ENCODE measurements at regions not wholly inside any gene's neighbourhood (a gene's known extent, or its start where the extent isn't known, plus 50 kb on each side); places are given as distances from the start of the nearest gene placed in this dataset.

GRCh38 chr4:89599026-89599425, 237.9 kb downstream of the SNCA start:
- no peak overlapping the region for H3K27ac ChIP-seq (ENCODE audit: low read depth, low read length)
- peaks cover 17% of the 10 kb centered on the region for H3K27me3 ChIP-seq (ENCODE audit: insufficient read depth, low read length)
- H3K79me2 ChIP-seq (ENCODE audit: control insufficient read depth, insufficient read depth, low read length, unreplicated experiment) = no peaks in the 10 kb centered on the region
- no peak overlapping the region for H3K4me3 ChIP-seq (ENCODE audit: low read depth, low read length)
- H3K36me3 ChIP-seq (ENCODE audit: insufficient read depth, low read length) = no peaks in the 10 kb centered on the region
- no peaks in the 10 kb centered on the region for H3K4me1 ChIP-seq (ENCODE audit: control insufficient read depth, insufficient read depth, low read length, unreplicated experiment)
- H2AFZ ChIP-seq (ENCODE audit: low read length, unreplicated experiment) = no peak overlapping the region

GRCh38 chr4:89598602-89599001, 238.4 kb downstream of the SNCA start:
- Histone ChIP-seq H3K36me3 (ENCODE audit: insufficient read depth, low read length) (no peaks in the 10 kb centered on the region), H2AFZ (ENCODE audit: low read length, unreplicated experiment) (no peak overlapping the region), H3K79me2 (ENCODE audit: control insufficient read depth, insufficient read depth, low read length, unreplicated experiment) (no peaks in the 10 kb centered on the region), H3K4me1 (ENCODE audit: control insufficient read depth, insufficient read depth, low read length, unreplicated experiment) (no peaks in the 10 kb centered on the region), H3K4me3 (ENCODE audit: low read depth, low read length) (no peak overlapping the region), H3K27me3 (ENCODE audit: insufficient read depth, low read length) (peaks cover 17% of the 10 kb centered on the region), H3K27ac (ENCODE audit: low read depth, low read length) (no peak overlapping the region)

GRCh38 chr4:89595125-89595789, 241.7 kb downstream of the SNCA start:
- H3K79me2 ChIP-seq (ENCODE audit: control insufficient read depth, insufficient read depth, low read length, unreplicated experiment) = no peaks in the 10 kb centered on the region
- 0 out of 2 replicates have a peak, but pooled peaks cover 4% of the 10 kb centered on the region for H3K27me3 ChIP-seq (ENCODE audit: insufficient read depth, low read length)
- H3K27ac ChIP-seq (ENCODE audit: low read depth, low read length) = no peak overlapping the region
- H3K4me3 ChIP-seq (ENCODE audit: low read depth, low read length) = no peak overlapping the region
- no peaks in the 10 kb centered on the region for H3K36me3 ChIP-seq (ENCODE audit: insufficient read depth, low read length)
- no peak overlapping the region for H2AFZ ChIP-seq (ENCODE audit: low read length, unreplicated experiment)
- H3K4me1 ChIP-seq (ENCODE audit: control insufficient read depth, insufficient read depth, low read length, unreplicated experiment) = no peaks in the 10 kb centered on the region

- Histone ChIP-seq H2AFZ (ENCODE audit: low read length, unreplicated experiment) (no peak overlapping the region), H3K79me2 (ENCODE audit: control insufficient read depth, insufficient read depth, low read length, unreplicated experiment) (no peaks in the 10 kb centered on the region), H3K27me3 (ENCODE audit: insufficient read depth, low read length) (peaks cover 3% of the 10 kb centered on the region; the same call in 1 of the 2 replicates), H3K27ac (ENCODE audit: low read depth, low read length) (no peak overlapping the region), H3K36me3 (ENCODE audit: insufficient read depth, low read length) (no peaks in the 10 kb centered on the region), H3K4me1 (ENCODE audit: control insufficient read depth, insufficient read depth, low read length, unreplicated experiment) (no peaks in the 10 kb centered on the region), H3K4me3 (ENCODE audit: low read depth, low read length) (no peak overlapping the region)
These were observed 246.8 kb downstream of the SNCA start for GRCh38 chr4:89590128-89590527.

GRCh38 chr4:89588421-89588820, 248.5 kb downstream of the SNCA start:
- Histone ChIP-seq H3K4me3 (ENCODE audit: low read depth, low read length) (no peak overlapping the region), H3K79me2 (ENCODE audit: control insufficient read depth, insufficient read depth, low read length, unreplicated experiment) (no peaks in the 10 kb centered on the region), H3K27me3 (ENCODE audit: insufficient read depth, low read length) (peaks cover 7% of the 10 kb centered on the region; the same call in 1 of the 2 replicates), H3K36me3 (ENCODE audit: insufficient read depth, low read length) (no peaks in the 10 kb centered on the region), H2AFZ (ENCODE audit: low read length, unreplicated experiment) (no peak overlapping the region), H3K27ac (ENCODE audit: low read depth, low read length) (no peak overlapping the region), H3K4me1 (ENCODE audit: control insufficient read depth, insufficient read depth, low read length, unreplicated experiment) (no peaks in the 10 kb centered on the region)

- H2AFZ ChIP-seq (ENCODE audit: low read length, unreplicated experiment) = no peak overlapping the region
- H3K36me3 ChIP-seq (ENCODE audit: insufficient read depth, low read length) = no peaks in the 10 kb centered on the region
- H3K4me1 ChIP-seq (ENCODE audit: control insufficient read depth, insufficient read depth, low read length, unreplicated experiment) = no peaks in the 10 kb centered on the region
- peaks cover 7% of the 10 kb centered on the region; the same call in 1 of the 2 replicates for H3K27me3 ChIP-seq (ENCODE audit: insufficient read depth, low read length)
- no peaks in the 10 kb centered on the region for H3K79me2 ChIP-seq (ENCODE audit: control insufficient read depth, insufficient read depth, low read length, unreplicated experiment)
- no peak overlapping the region for H3K4me3 ChIP-seq (ENCODE audit: low read depth, low read length)
- no peak overlapping the region for H3K27ac ChIP-seq (ENCODE audit: low read depth, low read length)
These were observed 249.6 kb downstream of the SNCA start for GRCh38 chr4:89587364-89587763.

GRCh38 chr4:89586864-89587263, 250.1 kb downstream of the SNCA start:
- no peak overlapping the region for H3K27ac ChIP-seq (ENCODE audit: low read depth, low read length)
- H3K4me3 ChIP-seq (ENCODE audit: low read depth, low read length) = no peak overlapping the region
- no peaks in the 10 kb centered on the region for H3K79me2 ChIP-seq (ENCODE audit: control insufficient read depth, insufficient read depth, low read length, unreplicated experiment)
- H3K27me3 ChIP-seq (ENCODE audit: insufficient read depth, low read length) = peaks cover 7% of the 10 kb centered on the region; the same call in 1 of the 2 replicates
- no peaks in the 10 kb centered on the region for H3K36me3 ChIP-seq (ENCODE audit: insufficient read depth, low read length)
- no peaks in the 10 kb centered on the region for H3K4me1 ChIP-seq (ENCODE audit: control insufficient read depth, insufficient read depth, low read length, unreplicated experiment)
- no peak overlapping the region for H2AFZ ChIP-seq (ENCODE audit: low read length, unreplicated experiment)

GRCh38 chr4:89586318-89586717, 250.6 kb downstream of the SNCA start:
- Histone ChIP-seq H3K27ac (ENCODE audit: low read depth, low read length) (no peak overlapping the region), H3K4me1 (ENCODE audit: control insufficient read depth, insufficient read depth, low read length, unreplicated experiment) (no peaks in the 10 kb centered on the region), H3K27me3 (ENCODE audit: insufficient read depth, low read length) (peaks cover 7% of the 10 kb centered on the region; the same call in 1 of the 2 replicates), H3K79me2 (ENCODE audit: control insufficient read depth, insufficient read depth, low read length, unreplicated experiment) (no peaks in the 10 kb centered on the region), H3K36me3 (ENCODE audit: insufficient read depth, low read length) (no peaks in the 10 kb centered on the region), H2AFZ (ENCODE audit: low read length, unreplicated experiment) (no peak overlapping the region), H3K4me3 (ENCODE audit: low read depth, low read length) (no peak overlapping the region)

GRCh38 chr4:89582756-89583505, 254.0 kb downstream of the SNCA start:
- Histone ChIP-seq H3K4me1 (ENCODE audit: control insufficient read depth, insufficient read depth, low read length, unreplicated experiment) (no peaks in the 10 kb centered on the region), H3K27me3 (ENCODE audit: insufficient read depth, low read length) (0 out of 2 replicates have a peak, but pooled peaks cover 4% of the 10 kb centered on the region), H3K36me3 (ENCODE audit: insufficient read depth, low read length) (no peaks in the 10 kb centered on the region), H3K79me2 (ENCODE audit: control insufficient read depth, insufficient read depth, low read length, unreplicated experiment) (no peaks in the 10 kb centered on the region), H3K4me3 (ENCODE audit: low read depth, low read length) (no peak overlapping the region), H2AFZ (ENCODE audit: low read length, unreplicated experiment) (no peak overlapping the region), H3K27ac (ENCODE audit: low read depth, low read length) (no peak overlapping the region)

- Histone ChIP-seq H2AFZ (ENCODE audit: low read length, unreplicated experiment) (no peak overlapping the region), H3K27ac (ENCODE audit: low read depth, low read length) (no peak overlapping the region), H3K4me3 (ENCODE audit: low read depth, low read length) (no peak overlapping the region), H3K27me3 (ENCODE audit: insufficient read depth, low read length) (0 out of 2 replicates have a peak, but pooled peaks cover 4% of the 10 kb centered on the region), H3K79me2 (ENCODE audit: control insufficient read depth, insufficient read depth, low read length, unreplicated experiment) (no peaks in the 10 kb centered on the region), H3K36me3 (ENCODE audit: insufficient read depth, low read length) (no peaks in the 10 kb centered on the region), H3K4me1 (ENCODE audit: control insufficient read depth, insufficient read depth, low read length, unreplicated experiment) (no peaks in the 10 kb centered on the region)
These were observed 257.2 kb downstream of the SNCA start for GRCh38 chr4:89579771-89580170.

GRCh38 chr4:89576246-89576645, 260.7 kb downstream of the SNCA start:
- Histone ChIP-seq H3K79me2 (ENCODE audit: control insufficient read depth, insufficient read depth, low read length, unreplicated experiment) (no peaks in the 10 kb centered on the region), H3K27ac (ENCODE audit: low read depth, low read length) (no peak overlapping the region), H2AFZ (ENCODE audit: low read length, unreplicated experiment) (no peak overlapping the region), H3K36me3 (ENCODE audit: insufficient read depth, low read length) (no peaks in the 10 kb centered on the region), H3K4me1 (ENCODE audit: control insufficient read depth, insufficient read depth, low read length, unreplicated experiment) (no peaks in the 10 kb centered on the region), H3K4me3 (ENCODE audit: low read depth, low read length) (no peak overlapping the region), H3K27me3 (ENCODE audit: insufficient read depth, low read length) (no peaks in the 10 kb centered on the region)

Data from ACC112 (cell line).